Gastroesophageal sphincter (tissue), 4 donors: ENCODE measurements at regions not wholly inside any gene's neighbourhood (a gene's known extent, or its start where the extent isn't known, plus 50 kb on each side); places are given as distances from the start of the nearest gene placed in this dataset.
"Not testable (repeated sequence)": the region's sequence is repeated elsewhere in the genome, so short reads cannot be mapped to it uniquely, and the experiment has no call there.

Experiments used
- ATAC-seq: fragments of 150-250 bp; one replicate; pipeline ENCODE4 v1.9.1; 2016; ENCODE audit warnings: mild to moderate bottlenecking, moderate library complexity
- H3K27ac ChIP-seq, 4 donors: fragments of 200-600 bp; sonication (generic) in 3 of 4; 1 replicate in 3 of 4; 2 replicates in 1 of 4; pipeline ENCODE4 v1.5.1; 2016 to 2019
- H3K27me3 ChIP-seq: fragments of 200-600 bp; sonication (generic); one replicate; pipeline ENCODE4 v1.5.1; 2019
- H3K36me3 ChIP-seq, 2 donors: fragments of 200-600 bp; sonication (generic); one replicate each; pipeline ENCODE4 v1.5.1; 2019; ENCODE audit warnings: control low read depth in 1 of 2
- H3K4me1 ChIP-seq, 3 donors: fragments of 200-600 bp; sonication (generic); 1 replicate in 2 of 3; 2 replicates in 1 of 3; pipeline ENCODE4 v1.5.1; 2016 to 2019; ENCODE audit warnings: control low read depth in 2 of 3
- H3K4me3 ChIP-seq, 2 donors: fragments of 200-600 bp; sonication (generic); one replicate each; pipeline ENCODE4 v1.5.1; 2019; ENCODE audit warnings: mild to moderate bottlenecking in 1 of 2, moderate library complexity in 1 of 2
- H3K9me3 ChIP-seq, 3 donors: fragments of 200-600 bp; sonication (generic); one replicate each; pipeline ENCODE4 v1.5.1; 2017 to 2019; ENCODE audit warnings: control low read depth in 2 of 3
- EP300 ChIP-seq: sonication (generic); formaldehyde crosslinking; IDR thresholded peaks from one replicate; pipeline ENCODE4 v1.6.1; 2017; ENCODE audit warnings: antibody characterized with exemption, mild to moderate bottlenecking
- POLR2A ChIP-seq, 2 donors: fragments of 450-650 bp; IDR thresholded peaks; one replicate each; pipeline ENCODE4 v1.6.1; 2017; ENCODE audit warnings: antibody characterized with exemption in 2 of 2, mild to moderate bottlenecking in 2 of 2, moderate library complexity in 1 of 2
- POLR2AphosphoS5 ChIP-seq: sonication (generic); formaldehyde crosslinking; IDR thresholded peaks from one replicate; pipeline ENCODE4 v1.6.1; 2017; ENCODE audit warnings: antibody characterized with exemption
- WGBS, 2 donors: methylation state at CpG; one replicate each; pipeline ENCODE4 v1.1.5; 2018; ENCODE audit warnings: low coverage in 1 of 2; 5-methylcytosine and 5-hydroxymethylcytosine counted together
- TF ChIP-seq, protein P1 (sequence below), 4 experiments: fragments of 200-600 bp in 2 of 4; fragments of 450-650 bp in 2 of 4; sonication (generic) in 1 of 4; IDR thresholded peaks; one replicate each; pipeline ENCODE4 v1.5.1; 2017 to 2019; ENCODE audit warnings: antibody characterized with exemption in 4 of 4, mild to moderate bottlenecking in 2 of 4, moderate library complexity in 2 of 4

DNA sequence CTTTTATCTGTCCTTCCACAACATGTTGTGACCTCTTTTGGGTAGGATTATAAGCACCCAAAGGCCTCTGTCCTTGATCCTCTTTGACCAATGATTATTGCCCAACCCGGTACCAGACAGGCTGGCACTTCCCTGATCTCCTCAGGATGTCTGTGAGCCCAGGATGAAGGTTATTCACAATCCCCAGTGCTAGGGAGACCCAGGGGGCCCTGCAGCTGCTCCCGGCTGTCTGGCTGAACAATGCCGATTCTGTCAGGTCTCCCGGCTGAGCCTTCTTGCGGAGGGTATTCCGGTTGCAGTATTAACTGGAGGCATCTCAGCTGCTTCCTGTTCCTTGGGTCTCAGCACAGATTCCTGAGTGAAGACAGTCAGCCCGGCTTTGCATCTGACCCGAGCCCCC, 71.2 kb upstream of the CDON start:
- Histone ChIP-seq H3K36me3 (no peaks in the 10 kb centered on the region), H3K27me3 (no peaks in the 10 kb centered on the region), H3K9me3 (no peaks in the 10 kb centered on the region), H3K27ac (no peak overlapping the region), H3K4me3 (no peak overlapping the region), H3K4me1 (peaks cover 2 to 86% (median 42%) of the 10 kb centered on the region in 3 donors)
- no peak for ATAC-seq
- WGBS, 2 donors, result 60 to 78% methylated on average over 1 of the region's 8 CpGs
- TF ChIP-seq POLR2A (IDR thresholded peaks at IDR 0.05), result no peak
- TF ChIP-seq POLR2AphosphoS5, result no peak
- TF ChIP-seq, protein P1, sequence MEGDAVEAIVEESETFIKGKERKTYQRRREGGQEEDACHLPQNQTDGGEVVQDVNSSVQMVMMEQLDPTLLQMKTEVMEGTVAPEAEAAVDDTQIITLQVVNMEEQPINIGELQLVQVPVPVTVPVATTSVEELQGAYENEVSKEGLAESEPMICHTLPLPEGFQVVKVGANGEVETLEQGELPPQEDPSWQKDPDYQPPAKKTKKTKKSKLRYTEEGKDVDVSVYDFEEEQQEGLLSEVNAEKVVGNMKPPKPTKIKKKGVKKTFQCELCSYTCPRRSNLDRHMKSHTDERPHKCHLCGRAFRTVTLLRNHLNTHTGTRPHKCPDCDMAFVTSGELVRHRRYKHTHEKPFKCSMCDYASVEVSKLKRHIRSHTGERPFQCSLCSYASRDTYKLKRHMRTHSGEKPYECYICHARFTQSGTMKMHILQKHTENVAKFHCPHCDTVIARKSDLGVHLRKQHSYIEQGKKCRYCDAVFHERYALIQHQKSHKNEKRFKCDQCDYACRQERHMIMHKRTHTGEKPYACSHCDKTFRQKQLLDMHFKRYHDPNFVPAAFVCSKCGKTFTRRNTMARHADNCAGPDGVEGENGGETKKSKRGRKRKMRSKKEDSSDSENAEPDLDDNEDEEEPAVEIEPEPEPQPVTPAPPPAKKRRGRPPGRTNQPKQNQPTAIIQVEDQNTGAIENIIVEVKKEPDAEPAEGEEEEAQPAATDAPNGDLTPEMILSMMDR (IDR thresholded peaks at IDR 0.05), result no peak
- TF ChIP-seq EP300, result no peak

DNA sequence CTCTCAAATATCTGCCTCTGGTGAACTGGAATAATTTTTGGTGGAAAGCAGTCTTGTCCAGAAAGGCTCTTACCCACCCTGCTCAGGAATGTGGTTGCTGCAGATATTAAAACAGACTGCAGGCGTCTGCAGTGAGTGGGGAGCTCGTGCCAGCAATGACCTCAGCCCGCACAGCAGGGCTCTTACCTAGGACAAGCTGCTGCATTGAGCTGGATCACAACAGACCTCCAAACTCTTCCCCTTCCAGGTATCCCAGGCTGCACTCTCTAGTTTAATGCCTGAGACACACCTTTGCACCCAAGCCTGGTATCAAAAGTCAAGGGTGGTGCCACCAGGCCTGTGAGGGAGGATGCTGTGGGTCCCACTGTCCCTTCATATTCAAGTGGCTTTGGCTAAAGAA, 69.7 kb upstream of the CDON start:
- 26% methylated on average over 3 of the region's 3 CpGs; no CpG with 5 or more reads in 1 of the 2 donors for WGBS, 2 donors
- Histone ChIP-seq H3K9me3 (no peaks in the 10 kb centered on the region), H3K4me1 (peaks cover 0 to 86% (median 42%) of the 10 kb centered on the region in 3 donors), H3K4me3 (no peak overlapping the region), H3K27me3 (no peaks in the 10 kb centered on the region), H3K36me3 (no peaks in the 10 kb centered on the region), H3K27ac (peak overlapping the region in 3 of 4 donors; percentile 36 to 44 (median 42))
- peak; percentile 39 for ATAC-seq
- TF ChIP-seq, protein P1 (IDR thresholded peaks at IDR 0.05), result peak in 2 of 4 experiments; percentile 5 to 44
- TF ChIP-seq POLR2A (IDR thresholded peaks at IDR 0.05), result no peak

DNA sequence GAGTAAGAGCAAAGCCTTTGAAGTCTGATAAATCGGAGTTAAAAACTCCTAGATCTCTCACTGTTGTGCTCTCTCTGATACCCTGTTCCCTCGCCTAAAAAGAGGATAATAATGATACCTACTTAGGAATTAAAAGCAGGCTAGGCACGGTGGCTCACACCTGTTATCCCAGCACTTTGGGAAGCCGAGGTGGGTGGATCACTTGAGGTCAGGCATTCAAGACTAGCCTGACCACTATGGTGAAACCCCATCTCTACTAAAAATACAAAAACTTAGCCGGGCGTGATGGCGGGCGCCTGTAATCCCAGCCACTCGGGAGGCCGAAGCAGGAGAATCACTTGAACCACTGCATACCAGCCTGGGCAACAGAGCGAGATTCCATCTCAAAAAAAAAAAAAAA, 68.1 kb upstream of the CDON start:
- Histone ChIP-seq H3K27ac (peak overlapping the region in 2 of 4 donors; percentile 43 to 49), H3K4me1 (peaks cover 0 to 75% (median 35%) of the 10 kb centered on the region in 3 donors)
- H3K27me3 ChIP-seq, H3K9me3 ChIP-seq, ATAC-seq, H3K4me3 ChIP-seq, H3K36me3 ChIP-seq: not testable (repeated sequence)
- WGBS, 2 donors, result 75 to 100% methylated on average over 1 to 2 of the region's 11 CpGs

DNA sequence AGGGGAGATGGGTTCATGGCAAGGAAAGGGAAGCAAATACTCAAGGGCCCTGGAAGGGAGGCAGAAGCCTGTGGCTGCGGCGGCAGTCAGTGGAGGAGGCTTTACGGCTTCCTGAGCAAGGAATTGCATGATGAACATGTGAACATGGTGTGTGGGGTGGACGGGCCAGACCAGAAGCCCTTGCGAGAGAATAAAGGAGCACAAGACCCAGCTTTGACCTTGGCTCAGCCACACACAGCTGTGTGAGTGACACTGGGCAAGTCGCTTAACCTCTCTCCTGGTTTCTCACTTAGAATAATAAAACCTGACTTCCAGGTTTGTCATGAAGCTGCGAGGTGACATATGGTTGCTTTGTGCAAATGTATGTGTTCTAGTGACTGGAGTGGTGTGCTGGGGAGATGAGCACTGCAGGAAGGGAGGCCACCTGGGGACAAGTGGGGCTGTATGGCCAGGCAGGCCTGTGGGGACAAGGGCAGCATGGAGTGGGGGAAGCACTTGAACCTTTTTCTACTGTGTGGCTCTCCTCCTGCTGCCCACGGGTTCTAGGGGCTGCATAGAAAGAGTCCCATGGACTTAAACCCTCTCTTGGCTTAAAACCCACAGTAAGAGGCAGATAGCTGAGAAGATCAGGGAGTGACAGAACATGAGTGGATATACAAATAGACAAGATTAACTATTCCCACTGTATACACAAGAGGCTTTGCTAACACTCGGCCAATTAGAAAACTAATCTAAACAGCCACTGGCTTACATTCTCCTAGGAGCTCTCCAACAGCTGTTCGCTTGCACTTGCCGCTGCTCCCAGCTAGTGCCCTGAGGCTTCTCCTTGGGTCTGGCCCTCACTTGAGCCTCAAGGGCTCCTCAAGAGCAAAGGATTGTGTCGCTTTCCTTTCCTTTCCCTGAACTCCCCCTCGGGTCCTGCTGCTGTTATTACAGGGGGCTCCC, 67.3 kb upstream of the CDON start:
- Histone ChIP-seq H3K27ac (peak overlapping the region in 3 of 4 donors; percentile 26 to 49 (median 43)), H3K4me3 (no peak overlapping the region), H3K9me3 (no peaks in the 10 kb centered on the region), H3K27me3 (no peaks in the 10 kb centered on the region), H3K36me3 (no peaks in the 10 kb centered on the region), H3K4me1 (peaks cover 0 to 67% (median 31%) of the 10 kb centered on the region in 3 donors)
- ATAC-seq, result no peak
- TF ChIP-seq EP300, result no peak
- no peak for TF ChIP-seq POLR2A (IDR thresholded peaks at IDR 0.05)
- TF ChIP-seq POLR2AphosphoS5, result no peak
- TF ChIP-seq, protein P1 (IDR thresholded peaks at IDR 0.05), result no peak
- 58 to 71% methylated on average over 7 to 11 of the region's 13 CpGs for WGBS, 2 donors

DNA sequence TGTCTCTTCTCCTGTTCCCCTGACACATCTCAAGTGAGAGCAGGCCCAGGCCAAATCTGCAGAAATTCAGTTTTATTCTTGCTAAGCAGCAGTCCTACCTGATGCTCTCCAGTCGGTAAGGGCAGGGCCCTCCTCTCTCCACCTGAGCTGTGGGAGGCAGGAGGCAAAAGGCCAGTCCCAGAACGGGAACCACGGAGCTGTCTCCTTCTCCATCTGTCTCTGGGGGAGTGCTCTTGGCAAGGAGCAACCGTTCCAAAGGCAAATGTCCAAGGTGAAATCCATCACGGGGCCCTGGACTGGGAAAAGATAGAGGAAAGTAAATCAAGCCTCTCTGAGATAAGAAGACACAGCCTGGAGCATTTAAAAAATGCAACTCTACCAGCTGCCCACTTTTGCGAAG, 65.2 kb upstream of the CDON start:
- no peak for ATAC-seq
- no peaks in the 10 kb centered on the region for H3K27me3 ChIP-seq
- H3K4me1 ChIP-seq, result peaks cover 0 to 68% (median 34%) of the 10 kb centered on the region in 3 donors
- TF ChIP-seq, protein P1 (IDR thresholded peaks at IDR 0.05), result no peak
- TF ChIP-seq POLR2AphosphoS5, result no peak
- TF ChIP-seq EP300, result no peak
- no peak for TF ChIP-seq POLR2A (IDR thresholded peaks at IDR 0.05)
- no peak overlapping the region for H3K4me3 ChIP-seq
- no peaks in the 10 kb centered on the region for H3K9me3 ChIP-seq
- WGBS, 2 donors, result 14 to 42% methylated on average over 1 to 2 of the region's 6 CpGs
- H3K36me3 ChIP-seq, result no peaks in the 10 kb centered on the region
- peak overlapping the region in 1 of 4 donors; percentile 42 for H3K27ac ChIP-seq
